Panc1 (cell line): ENCODE measurements at regions not wholly inside any gene's neighbourhood (a gene's known extent, or its start where the extent isn't known, plus 50 kb on each side); places are given as distances from the start of the nearest gene placed in this dataset.

Source experiments
- ATAC-seq: fragments of 200-7000 bp; cut with Tn5 transposase; 2 replicates; pipeline ENCODE4 v1.9.1; 2020; ENCODE audit warnings: mild to moderate bottlenecking, moderate library complexity
- BruUV-seq: library from RNA; stranded (reverse); fragments of 400-500 nt; replicated peaks from 2 replicates; lab custom pipeline; 2021; lab: Mats Ljungman, UMichigan
- CTCF ChIA-PET: fragments of 300-600 bp; sonication (Branson Sonifier 250); formaldehyde crosslinking; loops from one replicate; lab custom pipeline; 2022; ENCODE audit warnings: antibody characterized with exemption; lab: Charles Lee
- POLR2A ChIA-PET: fragments of 300-600 bp; sonication (Branson Sonifier 250); formaldehyde crosslinking; loops from one replicate; lab custom pipeline; 2022; ENCODE audit warnings: antibody characterized with exemption; lab: Charles Lee
- DNase-seq: peaks from one replicate; pipeline ENCODE4 v3.0.0-alpha.2; 2010; ENCODE audit warnings: low read depth, low spot score
- H3K27ac ChIP-seq: 2 replicates; pipeline ENCODE4 v1.5.1; 2011; ENCODE audit warnings: mild to moderate bottlenecking, low read length, inconsistent platforms
- H3K27me3 ChIP-seq: fragments of 200-500 bp; sonication (Bioruptor generic); 2 replicates; pipeline ENCODE4 v1.6.0; 2014; ENCODE audit warnings: low read length, inconsistent platforms; ENCODE audit not compliant: control insufficient read depth, insufficient read depth
- H3K36me3 ChIP-seq: fragments of 200-500 bp; sonication (Bioruptor generic); 2 replicates; pipeline ENCODE4 v1.5.1; 2014; ENCODE audit warnings: inconsistent platforms, mild to moderate bottlenecking, low read length, moderate library complexity; ENCODE audit not compliant: control insufficient read depth, insufficient read depth
- H3K4me1 ChIP-seq: 2 replicates; pipeline ENCODE4 v1.5.1; 2011; ENCODE audit warnings: inconsistent platforms, mild to moderate bottlenecking, low read length, moderate library complexity; ENCODE audit not compliant: control insufficient read depth, insufficient read depth
- H3K4me3 ChIP-seq, 2 experiments: 2 replicates each; pipeline ENCODE4 v1.5.1; 2011 to 2012; ENCODE audit warnings: low read depth in 2 of 2, low read length in 2 of 2, mild to moderate bottlenecking in 2 of 2, inconsistent platforms in 1 of 2, moderate library complexity in 1 of 2
- H3K9me3 ChIP-seq: fragments of 200-500 bp; sonication (Bioruptor generic); 2 replicates; pipeline ENCODE4 v1.5.1; 2014; ENCODE audit warnings: low read depth, mild to moderate bottlenecking, inconsistent platforms, low read length, moderate library complexity; ENCODE audit not compliant: control insufficient read depth, insufficient read depth
- CTCF ChIP-seq: fragments of 450-650 bp; IDR thresholded peaks from 2 replicates; pipeline ENCODE4 v1.5.1; 2017; ENCODE audit warnings: mild to moderate bottlenecking
- POLR2AphosphoS5 ChIP-seq: IDR thresholded peaks from 2 replicates; pipeline ENCODE4 v1.6.1; 2012; ENCODE audit warnings: mild to moderate bottlenecking, low read depth, low read length, moderate library complexity
- SIN3A ChIP-seq: IDR thresholded peaks from 2 replicates; pipeline ENCODE4 v1.6.1; 2012; ENCODE audit warnings: low read depth, mild to moderate bottlenecking, low read length, moderate library complexity, borderline replicate concordance; ENCODE audit not compliant: insufficient read depth
- TCF7L2 ChIP-seq: IDR thresholded peaks from 2 replicates; pipeline ENCODE4 v1.6.1; 2011; ENCODE audit warnings: mild to moderate bottlenecking, low read depth, low read length, inconsistent platforms
- in situ Hi-C: cut with HindIII; loops from 2 replicates; pipeline ENCODE4 v1.10.0; 2016; ENCODE audit warnings: low sequenced_read_pairs, low pct_unique_long_range_greater_than_20kb
- intact Hi-C: fragments of 100-400 bp; cut with micrococcal nuclease; formaldehyde crosslinking; loops from one replicate; pipeline ENCODE4 v1.10.0; 2022; ENCODE audit not compliant: unreplicated experiment
- TF ChIP-seq, protein P1 (sequence below), 2 experiments: IDR thresholded peaks; 2 replicates each; pipeline ENCODE4 v1.6.1; 2011 to 2012; ENCODE audit warnings: low read depth in 2 of 2, control low read depth in 1 of 2, low read length in 1 of 2, mild to moderate bottlenecking in 1 of 2, moderate library complexity in 1 of 2; ENCODE audit not compliant: insufficient read depth in 1 of 2

- H3K4me3 ChIP-seq = no peak overlapping the region
- no peaks in the 10 kb centered on the region for H3K36me3 ChIP-seq
- TF ChIP-seq POLR2AphosphoS5 (no peak), TCF7L2 (no peak), CTCF (no peak), SIN3A (no peak)
- TF ChIP-seq, protein P1, sequence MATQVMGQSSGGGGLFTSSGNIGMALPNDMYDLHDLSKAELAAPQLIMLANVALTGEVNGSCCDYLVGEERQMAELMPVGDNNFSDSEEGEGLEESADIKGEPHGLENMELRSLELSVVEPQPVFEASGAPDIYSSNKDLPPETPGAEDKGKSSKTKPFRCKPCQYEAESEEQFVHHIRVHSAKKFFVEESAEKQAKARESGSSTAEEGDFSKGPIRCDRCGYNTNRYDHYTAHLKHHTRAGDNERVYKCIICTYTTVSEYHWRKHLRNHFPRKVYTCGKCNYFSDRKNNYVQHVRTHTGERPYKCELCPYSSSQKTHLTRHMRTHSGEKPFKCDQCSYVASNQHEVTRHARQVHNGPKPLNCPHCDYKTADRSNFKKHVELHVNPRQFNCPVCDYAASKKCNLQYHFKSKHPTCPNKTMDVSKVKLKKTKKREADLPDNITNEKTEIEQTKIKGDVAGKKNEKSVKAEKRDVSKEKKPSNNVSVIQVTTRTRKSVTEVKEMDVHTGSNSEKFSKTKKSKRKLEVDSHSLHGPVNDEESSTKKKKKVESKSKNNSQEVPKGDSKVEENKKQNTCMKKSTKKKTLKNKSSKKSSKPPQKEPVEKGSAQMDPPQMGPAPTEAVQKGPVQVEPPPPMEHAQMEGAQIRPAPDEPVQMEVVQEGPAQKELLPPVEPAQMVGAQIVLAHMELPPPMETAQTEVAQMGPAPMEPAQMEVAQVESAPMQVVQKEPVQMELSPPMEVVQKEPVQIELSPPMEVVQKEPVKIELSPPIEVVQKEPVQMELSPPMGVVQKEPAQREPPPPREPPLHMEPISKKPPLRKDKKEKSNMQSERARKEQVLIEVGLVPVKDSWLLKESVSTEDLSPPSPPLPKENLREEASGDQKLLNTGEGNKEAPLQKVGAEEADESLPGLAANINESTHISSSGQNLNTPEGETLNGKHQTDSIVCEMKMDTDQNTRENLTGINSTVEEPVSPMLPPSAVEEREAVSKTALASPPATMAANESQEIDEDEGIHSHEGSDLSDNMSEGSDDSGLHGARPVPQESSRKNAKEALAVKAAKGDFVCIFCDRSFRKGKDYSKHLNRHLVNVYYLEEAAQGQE (IDR thresholded peaks at IDR 0.05; ENCODE audit: insufficient read depth in 1 of 2, low read depth in 2 of 2, low read length in 1 of 2) = no peak
- ChIA-PET CTCF (no interaction called here), POLR2A (no interaction called here)
- in situ Hi-C loops = no loop called here
- ATAC-seq (no peak), DNase-seq (no peak)
- H3K4me1 ChIP-seq = no peaks in the 10 kb centered on the region
- H3K27me3 ChIP-seq = no peaks in the 10 kb centered on the region
- no TSS peak for BruUV-seq
- H3K27ac ChIP-seq = no peak overlapping the region
- intact Hi-C loops = no loop called here
- H3K9me3 ChIP-seq = no peaks in the 10 kb centered on the region
Measured at GRCh38 chr16:52257534-52257933, 289.4 kb downstream of the TOX3 start.

- Histone ChIP-seq H3K27me3 (no peaks in the 10 kb centered on the region), H3K27ac (no peak overlapping the region), H3K36me3 (no peaks in the 10 kb centered on the region), H3K4me1 (no peaks in the 10 kb centered on the region), H3K9me3 (no peaks in the 10 kb centered on the region), H3K4me3 (no peak overlapping the region)
- ChIA-PET POLR2A (no interaction called here), CTCF (no interaction called here)
- intact Hi-C loops (no loop called here), in situ Hi-C loops (no loop called here)
- no TSS peak for BruUV-seq
- no peak for DNase-seq
- ATAC-seq = no peak
- TF ChIP-seq, protein P1 (IDR thresholded peaks at IDR 0.05; ENCODE audit: insufficient read depth in 1 of 2, low read depth in 2 of 2, low read length in 1 of 2) = no peak
- TF ChIP-seq SIN3A = no peak
- TF ChIP-seq TCF7L2 = no peak
Measured at GRCh38 chr16:52256310-52257078, 290.4 kb downstream of the TOX3 start.
